ENCODE measurements at regions not wholly inside any gene's neighbourhood (a gene's known extent, or its start where the extent isn't known, plus 50 kb on each side); places are given as distances from the start of the nearest gene placed in this dataset.
A peak's percentile ranks its signal among the peaks of the same experiment; 100 is the strongest.

GRCh38 chr9:129473523-129474244, 147.2 kb downstream of the C9orf50 start:
- TF ChIP-seq ZNF8 (CRISPR knock-in tag; IDR thresholded peaks at IDR 0.05) (no peak), TSHZ2 (CRISPR knock-in tag; IDR thresholded peaks at IDR 0.05) (no peak), TCF4 (CRISPR knock-in tag; IDR thresholded peaks at IDR 0.05; ENCODE audit: borderline replicate concordance) (no peak), GLIS3 (CRISPR knock-in tag; IDR thresholded peaks at IDR 0.05) (no peak), ESRRG (CRISPR knock-in tag; IDR thresholded peaks at IDR 0.05) (no peak), ZC3H10 (CRISPR knock-in tag; IDR thresholded peaks at IDR 0.05) (no peak), PPARA (CRISPR knock-in tag; IDR thresholded peaks at IDR 0.05; ENCODE audit: borderline replicate concordance) (no peak)
- ATAC-seq, result no peak

GRCh38 chr9:129472651-129473102, 148.2 kb downstream of the C9orf50 start:
- TF ChIP-seq ISL1 (CRISPR knock-in tag; IDR thresholded peaks at IDR 0.05) (no peak), RARB (CRISPR knock-in tag; IDR thresholded peaks at IDR 0.05) (no peak), ZNF70 (CRISPR knock-in tag; IDR thresholded peaks at IDR 0.05) (no peak), ESRRG (CRISPR knock-in tag; IDR thresholded peaks at IDR 0.05) (no peak), CSRNP3 (CRISPR knock-in tag; IDR thresholded peaks at IDR 0.05) (no peak), ZNF8 (CRISPR knock-in tag; IDR thresholded peaks at IDR 0.05) (no peak), BACH2 (CRISPR knock-in tag; IDR thresholded peaks at IDR 0.05; ENCODE audit: borderline replicate concordance) (no peak), CSDC2 (CRISPR knock-in tag; IDR thresholded peaks at IDR 0.05) (no peak), TSHZ2 (CRISPR knock-in tag; IDR thresholded peaks at IDR 0.05) (no peak), ARNTL (CRISPR knock-in tag; IDR thresholded peaks at IDR 0.05; ENCODE audit: borderline replicate concordance, low read depth) (no peak)
- ATAC-seq, result no peak

- no peak for ATAC-seq
- peak; percentile 96 for TF ChIP-seq ZFP3 (CRISPR knock-in tag; IDR thresholded peaks at IDR 0.05)
- no peak for TF ChIP-seq ZNF565 (CRISPR knock-in tag; conservative IDR thresholded peaks at IDR 0.05; ENCODE audit: low read depth)
- no peak for TF ChIP-seq ISL1 (CRISPR knock-in tag; IDR thresholded peaks at IDR 0.05)
- no peak for TF ChIP-seq GLIS3 (CRISPR knock-in tag; IDR thresholded peaks at IDR 0.05)
Measured at GRCh38 chr9:129471201-129472019, 149.5 kb downstream of the C9orf50 start.

GRCh38 chr9:129469988-129470316, 150.9 kb downstream of the C9orf50 start:
- no peak for TF ChIP-seq GLIS3 (CRISPR knock-in tag; IDR thresholded peaks at IDR 0.05)
- no peak for TF ChIP-seq PPARA (CRISPR knock-in tag; IDR thresholded peaks at IDR 0.05; ENCODE audit: borderline replicate concordance)
- no peak for TF ChIP-seq ZC3H10 (CRISPR knock-in tag; IDR thresholded peaks at IDR 0.05)
- no peak for TF ChIP-seq BACH2 (CRISPR knock-in tag; IDR thresholded peaks at IDR 0.05; ENCODE audit: borderline replicate concordance)
- TF ChIP-seq OSR1 (CRISPR knock-in tag; IDR thresholded peaks at IDR 0.05), result no peak
- TF ChIP-seq ZNF565 (CRISPR knock-in tag; conservative IDR thresholded peaks at IDR 0.05; ENCODE audit: low read depth), result no peak
- no peak for TF ChIP-seq ZNF70 (CRISPR knock-in tag; IDR thresholded peaks at IDR 0.05)
- no peak for TF ChIP-seq TSHZ2 (CRISPR knock-in tag; IDR thresholded peaks at IDR 0.05)
- TF ChIP-seq CSRNP3 (CRISPR knock-in tag; IDR thresholded peaks at IDR 0.05), result no peak
- no peak for ATAC-seq

All from SK-N-SH treated with all-trans-retinoic acid at 6 μM for 48 hours (cell line).